Activated CD4-positive, alpha-beta T cell treated with anti-CD3 and anti-CD28 coated beads, Interleukin-2, amount 50 U/mL, for 24 hours (primary cell): ENCODE measurements at regions not wholly inside any gene's neighbourhood (a gene's known extent, or its start where the extent isn't known, plus 50 kb on each side); places are given as distances from the start of the nearest gene placed in this dataset.

Source experiments
- DNase-seq, 2 donors: peaks; one replicate each; pipeline ENCODE4 v3.0.0-alpha.2; 2020; ENCODE audit warnings: low read depth in 1 of 2, low spot score in 1 of 2

DNA sequence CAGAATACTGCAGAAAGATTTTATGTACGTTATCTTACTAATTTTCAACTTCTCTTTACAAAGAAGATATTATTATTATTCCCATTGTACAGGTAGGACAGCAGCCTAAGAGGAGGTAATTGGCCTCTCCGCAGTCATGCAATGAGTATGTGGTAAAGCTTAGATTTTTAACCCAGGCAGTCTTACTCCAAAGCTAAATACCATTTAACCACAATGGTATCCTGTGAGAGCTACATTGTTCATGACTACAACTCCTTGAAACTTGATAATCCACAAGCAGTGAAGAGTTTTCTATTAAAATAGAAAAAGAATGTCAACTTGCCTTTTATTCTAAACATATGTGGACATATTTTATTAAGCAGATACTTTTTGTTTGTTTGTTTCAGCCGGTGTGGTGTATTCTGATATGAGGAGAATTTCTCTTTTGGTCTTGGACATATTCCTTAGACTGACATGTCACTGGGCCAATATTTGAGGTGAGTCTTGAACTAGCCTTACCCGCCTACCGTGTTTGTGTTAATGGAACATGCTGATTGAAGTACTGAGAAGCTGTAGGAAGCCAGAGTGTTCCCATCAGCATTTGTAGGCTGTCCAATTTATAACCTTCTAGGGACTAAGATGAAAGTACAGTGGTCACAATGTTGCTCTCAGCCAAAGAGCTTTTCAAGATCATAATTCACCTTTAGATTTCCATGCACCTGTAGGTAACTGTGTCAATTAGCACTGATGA, 293.9 kb upstream of the DCC start:
- no peak for DNase-seq

DNA sequence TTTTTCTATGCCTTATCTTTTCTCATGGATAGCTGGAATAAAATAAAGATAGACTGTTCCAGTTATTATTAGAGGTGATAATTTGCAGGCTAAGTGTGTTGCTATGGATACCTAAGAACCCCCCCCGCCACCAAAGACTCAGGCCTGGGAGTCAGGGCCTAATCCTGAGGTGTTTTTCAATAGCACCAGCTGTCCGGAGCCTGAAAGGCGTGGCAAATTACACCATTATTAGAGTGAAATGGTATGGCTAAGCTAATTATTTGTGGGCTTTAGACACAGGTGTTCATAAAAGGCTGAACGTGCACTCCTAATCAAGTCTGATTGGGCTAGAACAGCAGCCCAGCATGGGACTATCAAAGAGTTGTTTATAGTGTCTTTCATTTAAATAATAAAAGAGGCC, 293.2 kb upstream of the DCC start:
- DNase-seq: no peak

DNA sequence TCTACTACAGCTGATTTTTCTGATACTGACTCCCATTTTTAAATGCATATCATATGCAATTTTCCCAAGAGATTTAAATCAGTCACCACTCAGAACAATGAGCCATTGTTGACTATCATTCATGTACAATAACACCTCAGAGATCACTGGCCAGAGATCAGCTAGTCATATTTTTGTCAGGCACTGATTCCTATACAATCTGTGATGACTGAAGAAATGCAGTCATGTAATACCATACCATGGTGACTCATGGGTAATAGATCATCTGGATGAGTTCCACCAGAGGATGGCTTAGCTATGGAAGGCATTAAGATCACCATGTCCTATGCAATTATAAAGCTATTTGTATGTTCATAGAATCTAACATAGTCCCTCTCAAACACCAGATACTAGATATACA, 285.7 kb upstream of the DCC start:
- DNase-seq: no peak

DNA sequence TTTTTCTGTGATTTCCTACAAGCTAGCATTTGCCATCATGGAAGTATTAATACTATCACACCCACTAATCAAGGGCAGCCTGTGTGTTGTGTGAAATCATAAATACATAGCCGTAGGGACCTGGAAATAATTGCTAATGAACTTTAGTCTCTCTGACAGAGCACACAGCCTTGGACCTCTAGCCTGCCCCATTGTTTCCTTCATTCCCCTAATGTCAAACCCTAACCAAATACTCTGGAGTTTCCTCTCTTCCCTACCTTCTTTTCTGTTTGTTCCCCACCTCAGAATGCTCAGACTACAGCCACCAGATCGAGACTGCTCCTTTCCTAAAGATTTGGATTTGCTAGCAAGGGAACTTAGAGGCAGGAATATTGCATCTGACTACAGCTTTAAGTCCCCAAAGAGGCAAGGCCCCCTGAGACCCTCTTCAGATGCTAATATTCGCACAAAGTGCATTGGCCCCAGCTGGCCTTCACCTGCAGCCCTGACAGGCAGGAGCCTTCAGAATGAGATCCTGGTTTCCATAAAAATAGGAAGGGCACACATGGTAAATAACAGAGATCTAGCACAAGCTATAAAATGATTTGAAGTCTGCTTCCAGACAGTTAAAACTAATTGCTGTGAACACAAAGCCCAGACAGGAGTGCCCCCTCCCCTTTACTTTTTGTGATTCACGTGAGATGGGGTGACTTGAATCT, 279.2 kb upstream of the DCC start:
- no peak for DNase-seq

DNA sequence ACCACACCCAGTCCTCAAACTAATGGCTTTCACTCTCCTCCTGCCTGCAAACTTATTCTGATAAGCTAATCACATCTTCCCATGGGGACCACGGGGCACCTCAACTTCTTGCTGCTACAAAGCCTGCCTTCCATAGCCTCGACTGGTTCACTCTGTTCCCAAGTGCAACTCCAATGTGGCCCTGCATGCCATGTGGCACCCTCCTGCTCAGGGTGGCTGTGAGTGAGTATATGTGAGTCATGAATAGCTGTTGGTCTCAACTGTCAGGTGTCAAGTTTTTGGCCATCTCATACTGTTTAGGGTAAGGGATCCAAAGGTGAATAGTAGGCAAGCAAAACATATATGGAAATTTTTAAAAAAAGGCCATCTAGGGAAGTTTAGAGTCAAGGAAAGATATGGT, 276.1 kb upstream of the DCC start:
- no peak for DNase-seq

DNA sequence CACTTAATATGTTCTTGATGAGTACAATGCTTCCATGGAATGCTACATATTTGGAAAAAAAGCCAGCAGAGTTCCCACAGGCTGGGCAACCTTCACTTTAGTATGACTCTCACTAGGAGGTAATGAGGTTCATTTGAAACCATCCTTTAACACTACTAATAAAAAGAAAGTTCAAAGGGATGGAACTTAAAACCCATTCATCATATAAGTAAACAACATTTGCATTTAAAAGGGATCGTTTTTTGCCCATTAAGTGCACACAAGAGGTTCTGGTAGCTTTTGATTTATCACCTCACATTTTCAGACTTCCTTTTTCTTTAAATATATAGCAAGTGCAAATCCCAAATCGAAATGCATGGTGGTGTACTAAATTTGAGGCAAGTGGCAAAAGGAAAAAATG, 270.8 kb upstream of the DCC start:
- DNase-seq: no peak

DNA sequence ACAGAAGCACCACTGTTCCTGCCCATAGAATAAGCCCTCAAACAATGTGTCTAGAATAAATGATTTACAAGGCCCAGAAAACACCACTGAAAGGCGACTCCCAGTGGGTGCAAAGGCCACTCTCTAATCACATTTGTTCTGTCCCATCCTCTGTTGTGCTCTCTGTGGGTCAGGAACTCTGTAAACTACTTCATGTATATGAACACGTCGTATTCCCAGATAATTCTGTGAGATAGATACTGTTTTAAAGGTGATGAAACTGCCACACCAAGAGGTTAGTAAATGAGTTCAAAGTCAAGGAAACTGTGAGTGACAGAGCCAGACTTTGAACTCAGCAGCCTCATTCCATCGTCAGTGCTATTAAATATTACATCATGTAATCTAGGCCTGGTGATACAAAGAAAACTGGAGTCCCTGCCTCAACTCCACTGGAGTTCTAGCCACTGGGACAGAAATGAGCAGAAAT, 269.7 kb upstream of the DCC start:
- DNase-seq: no peak

DNA sequence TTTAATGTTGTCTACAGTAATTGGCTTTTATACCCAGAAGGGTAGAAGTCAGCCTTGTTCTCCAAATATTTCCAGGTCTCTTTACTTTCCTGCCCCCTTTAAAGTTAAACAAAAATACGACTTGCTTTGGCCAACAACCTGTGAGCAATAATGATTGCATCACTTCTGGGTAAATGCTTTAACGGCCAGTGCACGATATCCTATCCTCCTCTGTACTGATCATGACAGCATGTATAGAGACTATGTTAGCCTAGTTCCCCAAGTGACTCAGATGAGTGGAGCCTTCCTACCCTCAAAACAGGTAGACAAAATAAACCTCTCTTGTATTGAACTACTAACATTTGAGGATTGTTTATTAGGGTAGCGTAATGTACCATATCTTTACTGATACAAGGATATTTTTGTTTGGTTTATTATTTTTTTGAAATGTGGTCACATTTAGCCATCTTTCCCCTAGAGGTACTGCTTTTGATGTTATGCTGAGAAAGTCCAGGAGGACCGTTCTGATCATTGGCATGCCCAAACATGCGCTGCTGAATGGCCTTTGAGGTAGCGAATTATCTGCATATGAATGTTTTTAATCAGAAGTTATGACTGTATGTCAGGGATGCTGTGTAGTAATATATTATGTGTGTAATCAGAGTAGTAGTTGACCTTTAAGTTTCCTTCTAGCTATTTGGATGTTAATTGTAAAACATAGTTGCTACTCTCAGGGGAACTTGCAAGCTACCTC, 262.6 kb upstream of the DCC start:
- no peak for DNase-seq

DNA sequence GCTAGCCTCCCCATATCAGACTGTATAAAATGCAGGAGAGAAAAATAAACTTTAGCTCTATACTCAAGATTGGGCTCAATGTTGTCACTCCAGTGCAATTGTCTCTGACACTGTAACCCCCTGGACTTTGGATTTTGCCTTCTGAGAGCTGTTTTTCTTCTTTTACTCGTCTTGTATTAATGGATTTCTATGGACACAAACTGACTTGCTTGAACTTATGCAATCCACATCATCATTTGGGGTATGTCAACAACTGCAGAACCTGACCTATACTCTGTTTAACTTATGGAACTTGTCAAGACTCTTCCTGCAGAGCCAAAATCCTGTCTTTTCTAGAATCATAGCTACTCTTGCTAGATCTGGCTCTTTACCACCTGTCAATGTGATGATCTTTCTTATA, 257.8 kb upstream of the DCC start:
- DNase-seq: no peak

DNA sequence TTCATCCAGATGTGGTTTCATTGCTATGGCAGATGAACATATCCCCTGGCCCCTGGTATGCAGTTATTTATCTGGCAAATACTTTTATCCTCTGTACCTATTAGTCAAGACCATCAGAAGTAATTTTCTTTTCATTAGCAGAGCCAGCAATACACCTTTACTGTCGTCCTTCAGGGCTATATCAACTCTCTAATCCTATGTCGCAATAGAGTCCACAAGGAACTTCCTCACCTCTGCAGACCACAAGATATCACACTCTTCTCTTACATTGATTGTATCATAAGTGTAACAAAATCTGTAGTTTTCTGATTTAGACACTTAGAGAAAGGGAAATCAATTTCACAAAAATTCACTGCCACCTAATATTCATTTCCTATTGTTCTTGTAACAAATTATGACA, 252.9 kb upstream of the DCC start:
- no peak for DNase-seq

DNA sequence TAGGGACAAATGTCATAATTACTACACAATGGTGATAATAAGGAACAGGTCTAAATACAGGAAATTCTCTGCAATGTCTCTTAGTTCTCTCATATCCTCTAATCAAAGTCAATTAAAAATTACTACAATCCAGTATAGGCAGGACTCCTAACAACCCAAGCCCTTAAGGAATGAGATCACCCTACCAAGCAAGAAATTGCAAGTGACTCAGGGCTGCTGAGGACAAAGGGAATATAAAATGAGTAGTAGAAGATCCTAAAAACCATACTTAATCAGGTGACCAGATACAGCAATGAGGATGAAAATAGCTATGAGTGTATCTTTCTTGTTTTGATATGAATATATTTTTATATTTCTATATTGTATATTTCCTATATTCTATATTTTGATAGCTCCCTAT, 250.0 kb upstream of the DCC start:
- DNase-seq: no peak

DNA sequence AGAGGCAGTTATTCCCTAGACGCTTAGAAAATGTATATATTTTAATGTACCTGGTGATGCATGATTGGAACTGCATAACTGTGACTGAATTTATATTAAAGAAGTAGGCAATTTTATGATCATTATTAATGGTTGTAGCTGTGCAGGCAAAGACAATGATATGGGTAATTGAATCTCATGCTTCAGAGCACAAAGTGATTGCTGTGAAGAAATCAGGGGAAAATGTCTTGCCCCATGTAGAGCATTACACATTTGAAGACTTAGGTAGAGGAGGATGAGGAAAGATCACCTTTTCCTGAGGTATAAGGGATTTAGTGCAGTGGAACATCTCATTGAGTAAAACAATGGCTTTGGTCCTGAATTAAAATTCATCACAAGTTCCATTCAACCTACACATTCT, 246.8 kb upstream of the DCC start:
- no peak for DNase-seq

DNA sequence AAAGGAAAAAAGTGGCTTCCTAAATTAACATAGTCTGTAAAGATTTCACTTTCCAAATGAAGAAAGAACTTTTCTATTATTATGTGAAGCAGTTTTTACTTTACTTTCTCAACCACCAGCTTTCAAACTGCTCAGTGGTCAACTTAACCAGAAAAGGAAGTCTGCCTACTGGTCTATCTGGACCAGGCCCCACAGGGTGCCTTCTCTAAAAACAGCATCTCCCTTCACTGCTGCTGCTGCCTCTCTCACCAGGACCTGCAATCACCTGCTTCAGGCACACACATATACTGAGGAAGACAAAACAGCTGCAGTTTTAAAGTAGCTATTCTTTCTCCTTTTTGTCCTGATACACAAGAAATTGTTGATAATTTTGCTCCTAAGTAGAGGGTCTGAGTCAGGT, 221.3 kb upstream of the DCC start:
- no peak for DNase-seq

DNA sequence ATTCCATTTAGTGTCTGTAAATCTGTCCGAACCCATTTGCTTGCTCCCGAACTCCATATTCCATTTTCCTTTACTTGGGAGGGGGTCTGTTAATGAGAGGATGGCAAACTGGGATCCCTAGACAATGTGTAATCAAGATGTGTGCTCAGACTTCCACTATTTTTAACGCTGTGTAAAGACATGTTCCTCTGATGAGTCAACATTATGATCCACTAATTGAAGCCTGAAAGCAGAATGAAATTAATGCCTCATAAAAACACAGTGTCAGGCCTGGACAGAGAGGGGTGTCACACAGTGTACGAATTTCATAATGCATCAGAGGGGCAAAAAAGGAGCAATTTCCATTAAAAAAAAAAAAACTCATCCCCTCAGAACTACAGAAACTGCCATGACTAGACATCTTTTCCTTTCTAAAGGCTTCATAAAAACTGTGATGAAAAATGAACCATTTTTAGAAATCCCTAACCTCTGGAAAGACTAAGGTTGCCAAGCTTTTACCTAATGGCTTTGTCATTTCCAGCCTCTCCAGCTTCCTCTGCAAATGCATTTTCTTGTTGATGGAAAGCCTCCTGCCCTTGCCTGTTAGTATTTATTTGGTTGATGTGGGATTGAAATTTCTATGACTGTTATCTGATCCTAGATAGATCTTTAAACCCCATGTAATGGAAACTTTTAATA, 209.2 kb upstream of the DCC start:
- no peak for DNase-seq

DNA sequence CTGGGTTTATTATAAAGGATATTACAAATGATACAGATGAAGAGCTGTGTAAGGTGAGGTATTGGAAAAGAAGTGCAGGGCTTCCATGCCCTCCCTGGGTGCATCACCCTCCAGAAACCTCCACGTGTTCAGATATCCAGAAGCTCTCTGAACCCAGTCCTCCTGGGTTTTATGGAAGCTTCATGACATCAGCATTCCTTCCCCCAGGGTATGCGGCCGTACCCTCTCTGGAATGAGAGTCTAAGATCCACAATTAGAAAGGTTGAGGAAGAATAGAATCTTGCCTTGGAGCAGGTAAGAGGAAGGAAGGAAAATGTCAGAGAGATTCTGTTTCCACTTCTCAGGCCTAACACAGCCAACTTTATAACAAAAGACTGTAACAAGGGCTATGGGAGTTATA, 208.2 kb upstream of the DCC start:
- DNase-seq: no peak

DNA sequence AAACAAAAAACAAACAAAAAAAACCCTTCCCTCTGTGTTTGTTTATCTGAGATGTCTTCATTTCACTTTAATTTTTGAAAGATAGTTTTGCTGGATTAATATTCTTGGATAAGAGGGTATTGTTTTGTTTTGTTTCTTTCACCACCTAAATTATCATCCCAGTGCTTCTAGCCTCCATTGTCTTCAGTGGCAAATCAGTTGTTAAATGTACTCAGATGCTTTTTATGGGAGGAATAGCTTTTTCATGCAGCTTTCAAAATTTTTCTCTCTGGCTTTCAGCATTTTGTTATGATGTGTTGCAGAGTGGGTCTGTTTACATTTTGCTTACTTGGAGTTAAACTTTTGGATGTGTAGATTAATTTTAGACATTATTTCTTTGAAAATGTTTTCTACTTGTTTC, 203.5 kb upstream of the DCC start:
- no peak for DNase-seq

DNA sequence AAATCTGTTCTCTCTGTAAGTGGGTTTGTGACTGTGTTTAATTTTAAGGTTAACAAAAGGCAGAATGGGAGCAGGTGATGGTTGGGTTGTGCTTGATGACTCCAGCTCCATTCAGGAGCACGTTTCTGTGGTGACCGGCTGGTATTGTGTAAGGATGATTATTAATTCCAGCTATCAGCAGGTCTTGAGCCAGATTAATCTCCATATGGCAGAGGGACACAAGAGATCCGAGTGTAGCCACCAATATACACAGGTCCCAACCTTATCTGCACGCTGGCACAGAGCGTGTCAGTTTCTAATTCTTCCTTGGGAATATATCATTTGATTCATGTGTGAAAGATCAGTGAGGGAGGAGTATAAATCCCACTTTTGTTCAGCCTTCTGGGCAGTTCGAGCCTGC, 199.0 kb upstream of the DCC start:
- DNase-seq: no peak

DNA sequence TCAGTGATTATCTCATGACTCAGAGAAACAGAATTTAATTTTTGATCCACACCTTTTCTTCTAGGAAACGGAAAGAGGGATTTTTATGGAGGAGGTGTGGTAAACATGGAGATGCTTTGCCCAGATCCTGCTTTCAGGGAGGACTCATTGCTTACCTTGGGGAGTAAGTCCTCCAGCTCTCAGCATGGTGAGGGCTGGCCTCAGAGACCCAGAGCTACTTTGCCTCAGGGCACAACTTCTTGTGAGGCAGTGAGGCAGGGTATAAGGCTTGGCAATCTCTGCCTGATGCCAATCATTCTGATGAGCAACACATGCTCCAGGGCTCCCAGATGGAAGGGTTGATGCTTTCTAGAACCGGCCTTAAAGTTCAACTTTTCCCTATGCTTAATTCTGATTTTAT, 189.9 kb upstream of the DCC start:
- no peak for DNase-seq

DNA sequence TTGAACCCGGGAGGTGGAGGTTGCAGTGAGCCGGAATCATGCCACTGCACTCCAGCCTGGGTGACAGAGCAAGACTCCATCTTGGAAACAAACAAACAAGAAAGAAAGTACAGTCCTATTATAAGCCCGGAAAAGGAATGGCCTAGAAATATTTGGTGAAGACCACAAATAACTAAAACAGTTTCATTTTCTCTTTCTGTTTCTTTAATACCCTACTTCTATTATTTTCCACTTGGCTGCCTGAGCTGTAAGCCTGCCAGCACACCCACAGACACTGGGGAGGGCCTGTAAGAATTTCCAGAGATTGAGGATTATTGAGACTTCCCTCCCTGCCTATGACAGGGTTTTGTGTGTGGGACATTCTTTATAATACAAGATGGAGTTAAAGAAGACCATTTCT, 188.0 kb upstream of the DCC start:
- no peak for DNase-seq

DNA sequence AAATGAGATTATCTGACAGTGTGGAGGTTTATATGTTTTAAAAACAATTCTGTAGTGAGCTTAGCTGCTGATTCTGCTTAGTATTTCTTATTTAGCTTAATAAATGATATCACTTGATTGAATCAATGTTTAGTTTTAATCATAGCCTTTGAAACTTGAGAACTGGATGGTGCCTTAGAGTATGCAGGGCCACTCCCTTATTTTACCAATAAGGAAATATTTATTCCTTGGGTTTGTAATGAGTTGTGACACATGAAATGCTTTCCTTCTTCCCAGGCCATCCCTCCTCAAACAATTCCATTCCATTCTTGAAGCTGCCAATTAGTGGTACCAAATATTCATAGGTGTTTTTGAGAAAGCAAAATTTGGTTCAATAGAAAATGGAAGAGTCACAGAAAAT, 183.8 kb upstream of the DCC start:
- DNase-seq: no peak

DNA sequence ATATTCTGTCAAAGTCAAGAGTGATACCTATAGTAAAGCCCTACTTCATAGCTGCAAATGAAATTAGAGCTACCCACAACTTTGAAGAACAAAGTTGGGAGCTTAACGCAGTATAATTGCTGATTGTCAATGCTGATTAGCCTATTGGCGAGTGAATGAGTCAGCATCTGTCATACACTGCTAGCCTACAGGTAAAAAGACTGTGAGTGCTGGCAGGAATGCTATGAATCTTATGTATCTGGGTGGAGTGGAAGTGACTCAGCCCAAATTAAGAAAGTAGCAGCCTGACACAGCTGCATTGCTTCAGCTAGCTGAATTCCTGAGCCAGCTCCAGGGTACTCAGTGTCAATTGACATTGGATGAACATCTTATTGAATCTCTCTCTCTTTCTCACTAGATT, 179.4 kb upstream of the DCC start:
- no peak for DNase-seq

DNA sequence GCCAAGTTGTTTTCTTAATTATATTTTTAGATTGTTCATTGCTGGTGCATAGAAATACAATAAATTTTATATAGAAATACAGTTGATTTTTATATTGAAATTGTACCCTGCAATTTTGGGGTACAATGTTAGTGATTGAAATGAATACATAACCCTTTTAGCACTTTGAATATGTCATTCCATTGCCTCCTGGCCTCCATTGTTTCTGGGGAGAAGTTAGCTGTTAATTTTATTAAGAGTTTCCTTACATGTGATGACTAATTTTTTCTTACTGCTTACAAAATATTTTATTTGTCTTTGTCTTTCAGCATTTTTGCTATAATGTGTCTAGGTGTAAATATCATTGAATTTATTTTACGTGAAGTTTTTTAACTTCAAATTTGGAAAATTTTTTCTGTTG, 176.5 kb upstream of the DCC start:
- DNase-seq: no peak
